NT2/D1 (cell line): ENCODE measurements at regions not wholly inside any gene's neighbourhood (a gene's known extent, or its start where the extent isn't known, plus 50 kb on each side); places are given as distances from the start of the nearest gene placed in this dataset.

Source experiments
- YY1 ChIP-seq: IDR thresholded peaks from 2 replicates; pipeline ENCODE4 v1.6.1; 2011; ENCODE audit not compliant: insufficient read length, insufficient read depth
- ZNF274 ChIP-seq: IDR thresholded peaks from 2 replicates; pipeline ENCODE4 v1.6.1; 2011; ENCODE audit warnings: mild to moderate bottlenecking, low read depth, low read length

GRCh38 chr6:21486115-21486514, 107.4 kb upstream of the SOX4 start:
- TF ChIP-seq ZNF274 (no peak), YY1 (no peak)
